ENCODE measurements at regions not wholly inside any gene's neighbourhood (a gene's known extent, or its start where the extent isn't known, plus 50 kb on each side); places are given as distances from the start of the nearest gene placed in this dataset.

- TF ChIP-seq CTCF (IDR thresholded peaks at IDR 0.05; ENCODE audit: borderline replicate concordance, extremely low read depth, low read length, poor library complexity, severe bottlenecking) (no peak), EZH2 (IDR thresholded peaks at IDR 0.05; ENCODE audit: borderline replicate concordance, low read depth, low read length, severe bottlenecking) (no peak)
Observed at GRCh38 chr12:83865431-83865830, 1047.2 kb downstream of the SLC6A15 start.

Measured in DND-41 (cell line).